C4-2B (cell line): ENCODE measurements at regions not wholly inside any gene's neighbourhood (a gene's known extent, or its start where the extent isn't known, plus 50 kb on each side); places are given as distances from the start of the nearest gene placed in this dataset.

ENCODE experiments used
- CTCF ChIP-seq: fragments of 450-650 bp; conservative IDR thresholded peaks from 2 replicates; pipeline ENCODE4 v1.5.1; 2017; ENCODE audit warnings: mild to moderate bottlenecking
- ZFX ChIP-seq: fragments of 450-650 bp; IDR thresholded peaks from 2 replicates; pipeline ENCODE4 v1.6.1; 2017

GRCh38 chr9:11352612-11353011 lies 739.8 kb upstream of the PTPRD start:
- TF ChIP-seq CTCF (no peak), ZFX (no peak)
